Kidney epithelial cell (primary cell): ENCODE measurements at regions not wholly inside any gene's neighbourhood (a gene's known extent, or its start where the extent isn't known, plus 50 kb on each side); places are given as distances from the start of the nearest gene placed in this dataset.

Source experiments
- DNase-seq: peaks from one replicate; pipeline ENCODE4 v3.0.0-alpha.2; 2010; ENCODE audit warnings: low read depth
- H3K27me3 ChIP-seq: 2 replicates; pipeline ENCODE4 v1.6.0; 2011; ENCODE audit warnings: low read length; ENCODE audit not compliant: control insufficient read depth, insufficient read depth
- H3K36me3 ChIP-seq: 2 replicates; pipeline ENCODE4 v1.5.1; 2011; ENCODE audit warnings: low read length; ENCODE audit not compliant: control insufficient read depth, insufficient read depth
- H3K4me3 ChIP-seq: 2 replicates; pipeline ENCODE4 v1.5.1; 2011; ENCODE audit warnings: low read depth, mild to moderate bottlenecking, control low read depth, low read length
- TF ChIP-seq, protein P1 (sequence below): IDR thresholded peaks from 2 replicates; pipeline ENCODE4 v1.5.1; 2011; ENCODE audit warnings: mild to moderate bottlenecking, moderate library complexity, low read length, control low read depth, inconsistent platforms; ENCODE audit not compliant: insufficient read depth, poor library complexity, severe bottlenecking

DNA sequence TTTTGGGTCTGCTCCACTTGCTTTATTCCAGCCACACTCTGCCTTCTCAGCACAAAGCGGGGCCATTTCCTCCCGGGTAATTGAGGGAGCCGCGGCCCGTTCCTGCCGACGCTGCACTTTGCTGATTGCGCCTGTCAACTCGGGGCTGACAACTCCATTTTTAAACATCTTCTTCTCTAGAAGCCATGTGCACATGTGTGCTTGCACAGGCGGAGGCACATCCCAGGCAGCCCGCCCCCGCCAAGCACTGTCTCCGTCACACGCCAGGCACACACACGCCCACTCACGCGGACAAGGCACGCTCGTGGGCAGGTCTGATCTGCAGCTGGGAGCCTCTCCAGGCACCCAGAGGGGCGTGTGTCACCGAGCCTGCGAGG, 63.2 kb downstream of the ENGASE start:
- TF ChIP-seq, protein P1, sequence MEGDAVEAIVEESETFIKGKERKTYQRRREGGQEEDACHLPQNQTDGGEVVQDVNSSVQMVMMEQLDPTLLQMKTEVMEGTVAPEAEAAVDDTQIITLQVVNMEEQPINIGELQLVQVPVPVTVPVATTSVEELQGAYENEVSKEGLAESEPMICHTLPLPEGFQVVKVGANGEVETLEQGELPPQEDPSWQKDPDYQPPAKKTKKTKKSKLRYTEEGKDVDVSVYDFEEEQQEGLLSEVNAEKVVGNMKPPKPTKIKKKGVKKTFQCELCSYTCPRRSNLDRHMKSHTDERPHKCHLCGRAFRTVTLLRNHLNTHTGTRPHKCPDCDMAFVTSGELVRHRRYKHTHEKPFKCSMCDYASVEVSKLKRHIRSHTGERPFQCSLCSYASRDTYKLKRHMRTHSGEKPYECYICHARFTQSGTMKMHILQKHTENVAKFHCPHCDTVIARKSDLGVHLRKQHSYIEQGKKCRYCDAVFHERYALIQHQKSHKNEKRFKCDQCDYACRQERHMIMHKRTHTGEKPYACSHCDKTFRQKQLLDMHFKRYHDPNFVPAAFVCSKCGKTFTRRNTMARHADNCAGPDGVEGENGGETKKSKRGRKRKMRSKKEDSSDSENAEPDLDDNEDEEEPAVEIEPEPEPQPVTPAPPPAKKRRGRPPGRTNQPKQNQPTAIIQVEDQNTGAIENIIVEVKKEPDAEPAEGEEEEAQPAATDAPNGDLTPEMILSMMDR: no peak
- DNase-seq: no peak
- no peaks in the 10 kb centered on the region for H3K36me3 ChIP-seq
- no peak overlapping the region for H3K4me3 ChIP-seq
- H3K27me3 ChIP-seq: peaks cover 80% of the 10 kb centered on the region

- H3K4me3 ChIP-seq: no peak overlapping the region
- peaks cover 75% of the 10 kb centered on the region for H3K27me3 ChIP-seq
- no peak for DNase-seq
- no peaks in the 10 kb centered on the region for H3K36me3 ChIP-seq
- TF ChIP-seq, protein P1: no peak
Observed at GRCh38 chr17:79137015-79137788, 62.6 kb downstream of the ENGASE start.

DNA sequence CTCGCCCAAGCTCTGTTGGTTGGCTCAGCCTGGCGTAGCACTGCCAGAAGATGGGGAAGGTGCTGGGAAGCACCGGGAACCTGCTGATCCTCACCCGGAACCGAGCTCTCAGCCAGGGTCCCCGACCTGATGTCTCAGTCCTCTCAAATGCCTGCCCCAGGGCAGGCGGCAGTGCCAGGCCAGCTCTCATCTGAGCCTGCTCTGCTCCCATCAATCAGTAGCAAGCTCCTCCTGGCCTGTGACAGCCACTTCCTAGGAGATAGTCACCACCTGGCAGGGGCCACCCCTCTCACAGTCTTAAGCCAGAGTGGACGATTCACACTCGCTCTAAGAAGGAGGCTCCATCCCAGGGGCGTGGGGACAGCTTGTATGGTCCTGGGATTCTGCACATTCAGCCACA, 62.0 kb downstream of the ENGASE start:
- H3K27me3 ChIP-seq: peaks cover 69% of the 10 kb centered on the region
- no peak for DNase-seq
- no peak overlapping the region for H3K4me3 ChIP-seq
- no peaks in the 10 kb centered on the region for H3K36me3 ChIP-seq
- TF ChIP-seq, protein P1: no peak
